Vagina (tissue), 2 donors: ENCODE measurements at regions not wholly inside any gene's neighbourhood (a gene's known extent, or its start where the extent isn't known, plus 50 kb on each side); places are given as distances from the start of the nearest gene placed in this dataset.

Experiments
- DNase-seq, 2 donors: peaks; one replicate each; pipeline ENCODE4 v3.0.0-alpha.2; 2017; ENCODE audit errors: extremely low spot score in 2 of 2
- H3K27ac ChIP-seq: fragments of 200-600 bp; sonication (generic); one replicate; pipeline ENCODE4 v1.5.1; 2019
- H3K27me3 ChIP-seq: fragments of 200-600 bp; sonication (generic); one replicate; pipeline ENCODE4 v1.5.1; 2019
- H3K36me3 ChIP-seq, 2 donors: fragments of 200-600 bp; sonication (generic); one replicate each; pipeline ENCODE4 v1.5.1; 2017 to 2019
- H3K4me1 ChIP-seq: fragments of 200-600 bp; sonication (generic); one replicate; pipeline ENCODE4 v1.5.1; 2019
- H3K4me3 ChIP-seq, 2 donors: fragments of 200-600 bp; sonication (generic); 1 replicate in 1 of 2; 2 replicates in 1 of 2; pipeline ENCODE4 v1.5.1; 2016 to 2019
- H3K9me3 ChIP-seq: fragments of 200-600 bp; sonication (generic); one replicate; pipeline ENCODE4 v1.5.1; 2019
- POLR2A ChIP-seq, 2 donors: fragments of 450-650 bp; IDR thresholded peaks; one replicate each; pipeline ENCODE4 v1.6.1; 2017; ENCODE audit warnings: antibody characterized with exemption in 2 of 2, mild to moderate bottlenecking in 2 of 2, moderate library complexity in 2 of 2
- POLR2AphosphoS5 ChIP-seq, 2 donors: sonication (generic); formaldehyde crosslinking; IDR thresholded peaks; one replicate each; pipeline ENCODE4 v1.9.0; 2017; ENCODE audit warnings: antibody characterized with exemption in 2 of 2, mild to moderate bottlenecking in 2 of 2, low read depth in 1 of 2; ENCODE audit not compliant: insufficient read depth in 1 of 2
- intact Hi-C: fragments of 100-400 bp; cut with DNase I; formaldehyde crosslinking; loops from one replicate; pipeline ENCODE4 v1.15.1; 2023
- TF ChIP-seq, protein P1 (sequence below), 3 experiments: fragments of 450-650 bp in 2 of 3; fragments of 200-600 bp in 1 of 3; sonication (generic) in 1 of 3; IDR thresholded peaks; one replicate each; pipeline ENCODE4 v1.5.1; 2017 to 2019; ENCODE audit warnings: antibody characterized with exemption in 3 of 3, mild to moderate bottlenecking in 2 of 3, moderate library complexity in 2 of 3

DNA sequence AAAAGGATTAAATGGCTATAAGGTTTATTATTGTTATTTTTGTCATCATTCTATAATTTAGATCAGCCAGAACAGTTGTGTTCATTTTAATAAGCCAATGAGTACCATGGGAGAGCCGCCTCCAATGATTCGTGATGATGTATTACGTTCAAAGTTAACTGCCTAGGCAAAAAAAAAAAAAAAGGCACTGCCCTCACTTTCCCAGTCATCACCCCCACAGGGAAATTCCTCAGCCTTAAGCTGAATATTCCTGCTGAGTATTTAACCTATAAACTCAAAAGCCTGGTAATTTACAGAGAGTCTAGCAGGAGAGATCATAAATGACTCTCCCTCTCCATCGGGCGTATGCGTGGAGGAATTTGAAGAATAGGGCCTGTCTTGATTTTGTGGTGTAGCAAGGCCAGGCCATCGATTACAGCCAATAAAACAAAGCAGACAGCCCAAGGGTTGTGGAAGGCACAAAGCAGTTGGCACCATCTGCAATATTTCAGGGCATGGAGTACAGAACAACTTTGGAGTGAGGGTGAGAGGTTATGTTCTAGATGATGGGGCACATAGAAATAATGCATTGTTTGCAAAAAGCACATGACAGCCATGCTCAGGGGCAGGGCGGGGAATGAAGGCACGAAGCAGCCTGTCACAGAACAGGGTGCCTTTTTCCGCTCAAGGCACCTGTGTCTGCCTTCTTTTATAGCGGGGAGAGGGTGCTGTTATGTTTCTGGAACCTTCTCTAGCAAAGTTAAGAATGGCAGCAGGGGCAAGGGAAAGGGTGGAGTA, 138.2 kb upstream of the DTNBP1 start:
- no peaks in the 10 kb centered on the region for H3K4me1 ChIP-seq
- no peak for DNase-seq
- no peaks in the 10 kb centered on the region for H3K36me3 ChIP-seq
- H3K27ac ChIP-seq, result no peak overlapping the region
- H3K27me3 ChIP-seq, result no peaks in the 10 kb centered on the region
- no peaks in the 10 kb centered on the region for H3K9me3 ChIP-seq
- intact Hi-C loops, result no loop called here
- no peak overlapping the region for H3K4me3 ChIP-seq
- TF ChIP-seq POLR2A (IDR thresholded peaks at IDR 0.05) (no peak), POLR2AphosphoS5 (IDR thresholded peaks at IDR 0.05; ENCODE audit: insufficient read depth in 1 of 2, low read depth in 1 of 2) (no peak)
- TF ChIP-seq, protein P1, sequence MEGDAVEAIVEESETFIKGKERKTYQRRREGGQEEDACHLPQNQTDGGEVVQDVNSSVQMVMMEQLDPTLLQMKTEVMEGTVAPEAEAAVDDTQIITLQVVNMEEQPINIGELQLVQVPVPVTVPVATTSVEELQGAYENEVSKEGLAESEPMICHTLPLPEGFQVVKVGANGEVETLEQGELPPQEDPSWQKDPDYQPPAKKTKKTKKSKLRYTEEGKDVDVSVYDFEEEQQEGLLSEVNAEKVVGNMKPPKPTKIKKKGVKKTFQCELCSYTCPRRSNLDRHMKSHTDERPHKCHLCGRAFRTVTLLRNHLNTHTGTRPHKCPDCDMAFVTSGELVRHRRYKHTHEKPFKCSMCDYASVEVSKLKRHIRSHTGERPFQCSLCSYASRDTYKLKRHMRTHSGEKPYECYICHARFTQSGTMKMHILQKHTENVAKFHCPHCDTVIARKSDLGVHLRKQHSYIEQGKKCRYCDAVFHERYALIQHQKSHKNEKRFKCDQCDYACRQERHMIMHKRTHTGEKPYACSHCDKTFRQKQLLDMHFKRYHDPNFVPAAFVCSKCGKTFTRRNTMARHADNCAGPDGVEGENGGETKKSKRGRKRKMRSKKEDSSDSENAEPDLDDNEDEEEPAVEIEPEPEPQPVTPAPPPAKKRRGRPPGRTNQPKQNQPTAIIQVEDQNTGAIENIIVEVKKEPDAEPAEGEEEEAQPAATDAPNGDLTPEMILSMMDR (IDR thresholded peaks at IDR 0.05), result no peak

GRCh38 chr6:15798533-15799255, 135.9 kb upstream of the DTNBP1 start:
- no peak for DNase-seq
- TF ChIP-seq POLR2AphosphoS5 (IDR thresholded peaks at IDR 0.05; ENCODE audit: insufficient read depth in 1 of 2, low read depth in 1 of 2), result no peak
- no peak for TF ChIP-seq POLR2A (IDR thresholded peaks at IDR 0.05)
- TF ChIP-seq, protein P1 (IDR thresholded peaks at IDR 0.05), result no peak

DNA sequence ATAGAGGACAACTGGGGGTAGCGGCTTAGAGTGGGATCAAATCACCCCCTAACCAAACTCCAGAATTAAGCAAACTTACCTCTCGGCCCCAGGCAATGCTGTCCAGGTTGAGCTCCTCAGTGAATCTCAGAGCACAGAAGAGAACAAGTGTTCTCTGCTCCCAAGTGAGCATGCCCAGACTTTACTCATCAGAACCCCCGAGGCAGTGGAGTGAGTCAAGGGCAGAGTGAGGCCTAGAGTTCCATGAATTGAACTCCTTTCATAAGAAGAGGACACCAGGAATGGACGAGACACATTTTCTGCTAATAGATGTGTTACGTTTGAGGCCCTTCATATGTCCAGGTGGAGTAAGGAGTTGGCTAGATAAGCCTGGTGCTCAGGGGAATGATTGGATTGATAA, 134.0 kb upstream of the DTNBP1 start:
- TF ChIP-seq POLR2AphosphoS5 (IDR thresholded peaks at IDR 0.05; ENCODE audit: insufficient read depth in 1 of 2, low read depth in 1 of 2) (no peak), POLR2A (IDR thresholded peaks at IDR 0.05) (no peak)
- TF ChIP-seq, protein P1 (IDR thresholded peaks at IDR 0.05), result no peak
- intact Hi-C loops, result no loop called here

More at GRCh38 chr6:15798533-15799255, 135.9 kb upstream of the DTNBP1 start:
- Histone ChIP-seq H3K9me3 (no peaks in the 10 kb centered on the region), H3K4me1 (no peaks in the 10 kb centered on the region), H3K27me3 (no peaks in the 10 kb centered on the region), H3K36me3 (no peaks in the 10 kb centered on the region), H3K4me3 (no peak overlapping the region), H3K27ac (no peak overlapping the region)
- intact Hi-C loops, result no loop called here

GRCh38 chr6:15796130-15796771, 133.4 kb upstream of the DTNBP1 start:
- Histone ChIP-seq H3K36me3 (no peaks in the 10 kb centered on the region), H3K9me3 (no peaks in the 10 kb centered on the region), H3K27ac (no peak overlapping the region), H3K27me3 (no peaks in the 10 kb centered on the region), H3K4me1 (no peaks in the 10 kb centered on the region), H3K4me3 (no peak overlapping the region)
- no peak for DNase-seq
- intact Hi-C loops, result no loop called here
- TF ChIP-seq, protein P1 (IDR thresholded peaks at IDR 0.05), result no peak
- TF ChIP-seq POLR2AphosphoS5 (IDR thresholded peaks at IDR 0.05; ENCODE audit: insufficient read depth in 1 of 2, low read depth in 1 of 2) (no peak), POLR2A (IDR thresholded peaks at IDR 0.05) (no peak)

More for the DNA sequence above, 134.0 kb upstream of the DTNBP1 start:
- Histone ChIP-seq H3K4me1 (no peaks in the 10 kb centered on the region), H3K36me3 (no peaks in the 10 kb centered on the region), H3K27ac (no peak overlapping the region), H3K27me3 (no peaks in the 10 kb centered on the region), H3K9me3 (no peaks in the 10 kb centered on the region), H3K4me3 (no peak overlapping the region)
- no peak for DNase-seq
